ENCODE measurements at regions not wholly inside any gene's neighbourhood (a gene's known extent, or its start where the extent isn't known, plus 50 kb on each side); places are given as distances from the start of the nearest gene placed in this dataset.

GRCh38 chr11:27839226-27839913, 139.1 kb upstream of the BDNF start:
- DNase-seq (ENCODE audit: low spot score) = peak; percentile 79
- H3K27ac ChIP-seq (ENCODE audit: low read depth, low read length, poor library complexity, severe bottlenecking) = no peak overlapping the region
- no peaks in the 10 kb centered on the region for H3K9me3 ChIP-seq (ENCODE audit: low read depth, low read length, poor library complexity, severe bottlenecking)
- H3K27me3 ChIP-seq (replicated peaks; ENCODE audit: insufficient read depth, low read depth, low read length, poor library complexity) = peaks cover 57% of the 10 kb centered on the region
- ChIA-PET CTCF (interaction anchor here (0.5 to 1.8 kb wide), 7 partner anchors 15 to 1320 kb away, joined by 3 to 6 read pairs (median 4); no protein-coding TSS in a partner anchor), POLR2A (ENCODE audit: low non-redundant PET) (interaction anchor here (1.1 kb wide), 1 partner anchor 626 kb away, joined by 4 read pairs; no protein-coding TSS in a partner anchor)
- no peaks in the 10 kb centered on the region for H3K4me1 ChIP-seq (ENCODE audit: insufficient read depth, low read length, poor library complexity, severe bottlenecking)
- TF ChIP-seq CTCF (conservative IDR thresholded peaks at IDR 0.05; ENCODE audit: low read depth, low read length) (peak; percentile 88), EZH2 (IDR thresholded peaks at IDR 0.05; ENCODE audit: borderline replicate concordance, low read depth, low read length, poor library complexity, severe bottlenecking) (no peak)
- H3K36me3 ChIP-seq (ENCODE audit: insufficient read depth, low read length, poor library complexity, severe bottlenecking) = no peaks in the 10 kb centered on the region
- BruUV-seq (replicated peaks) = no TSS peak
- intact Hi-C loops (cut with micrococcal nuclease; ENCODE audit: unreplicated experiment) = loop anchor here (5.0 kb wide), 2 partner anchors 688 to 1318 kb away; no protein-coding TSS in a partner anchor
- H3K4me3 ChIP-seq (ENCODE audit: low read depth, low read length, poor library complexity, severe bottlenecking) = no peak overlapping the region

GRCh38 chr11:27838674-27839073, 138.4 kb upstream of the BDNF start:
- H3K9me3 ChIP-seq (ENCODE audit: low read depth, low read length, poor library complexity, severe bottlenecking) = no peaks in the 10 kb centered on the region
- intact Hi-C loops (cut with micrococcal nuclease; ENCODE audit: unreplicated experiment) = loop anchor here (5.0 kb wide), 2 partner anchors 689 to 1319 kb away; no protein-coding TSS in a partner anchor
- no peaks in the 10 kb centered on the region for H3K4me1 ChIP-seq (ENCODE audit: insufficient read depth, low read length, poor library complexity, severe bottlenecking)
- BruUV-seq (replicated peaks) = no TSS peak
- no peaks in the 10 kb centered on the region for H3K36me3 ChIP-seq (ENCODE audit: insufficient read depth, low read length, poor library complexity, severe bottlenecking)
- CTCF ChIA-PET = interaction anchor here (0.6 to 1.8 kb wide), 4 partner anchors 16 to 1321 kb away, joined by 3 to 6 read pairs (median 4); no protein-coding TSS in a partner anchor
- TF ChIP-seq EZH2 (IDR thresholded peaks at IDR 0.05; ENCODE audit: borderline replicate concordance, low read depth, low read length, poor library complexity, severe bottlenecking) = no peak
- no peak for TF ChIP-seq CTCF (conservative IDR thresholded peaks at IDR 0.05; ENCODE audit: low read depth, low read length)
- H3K27ac ChIP-seq (ENCODE audit: low read depth, low read length, poor library complexity, severe bottlenecking) = no peak overlapping the region
- POLR2A ChIA-PET (ENCODE audit: low non-redundant PET) = no interaction called here
- no peak overlapping the region for H3K4me3 ChIP-seq (ENCODE audit: low read depth, low read length, poor library complexity, severe bottlenecking)
- DNase-seq (ENCODE audit: low spot score) = no peak
- peaks cover 58% of the 10 kb centered on the region for H3K27me3 ChIP-seq (replicated peaks; ENCODE audit: insufficient read depth, low read depth, low read length, poor library complexity)

GRCh38 chr11:27837895-27838563, 137.8 kb upstream of the BDNF start:
- intact Hi-C loops (cut with micrococcal nuclease; ENCODE audit: unreplicated experiment) = loop anchor here (5.0 kb wide), 2 partner anchors 689 to 1319 kb away; no protein-coding TSS in a partner anchor
- ChIA-PET POLR2A (ENCODE audit: low non-redundant PET) (no interaction called here), CTCF (interaction anchor here (1.8 kb wide), 1 partner anchor 139 kb away, joined by 5 read pairs; no protein-coding TSS in a partner anchor)
- no peaks in the 10 kb centered on the region for H3K9me3 ChIP-seq (ENCODE audit: low read depth, low read length, poor library complexity, severe bottlenecking)
- no peak overlapping the region for H3K4me3 ChIP-seq (ENCODE audit: low read depth, low read length, poor library complexity, severe bottlenecking)
- BruUV-seq (replicated peaks) = no TSS peak
- DNase-seq (ENCODE audit: low spot score) = no peak
- H3K27ac ChIP-seq (ENCODE audit: low read depth, low read length, poor library complexity, severe bottlenecking) = no peak overlapping the region
- H3K4me1 ChIP-seq (ENCODE audit: insufficient read depth, low read length, poor library complexity, severe bottlenecking) = no peaks in the 10 kb centered on the region
- no peaks in the 10 kb centered on the region for H3K36me3 ChIP-seq (ENCODE audit: insufficient read depth, low read length, poor library complexity, severe bottlenecking)
- H3K27me3 ChIP-seq (replicated peaks; ENCODE audit: insufficient read depth, low read depth, low read length, poor library complexity) = peaks cover 56% of the 10 kb centered on the region
- TF ChIP-seq EZH2 (IDR thresholded peaks at IDR 0.05; ENCODE audit: borderline replicate concordance, low read depth, low read length, poor library complexity, severe bottlenecking) = no peak
- no peak for TF ChIP-seq CTCF (conservative IDR thresholded peaks at IDR 0.05; ENCODE audit: low read depth, low read length)
